Activated CD8-positive, alpha-beta memory T cell treated with anti-CD3 and anti-CD28 coated beads, Interleukin-2, amount 50 U/mL, for 4 hours (primary cell): ENCODE measurements at regions not wholly inside any gene's neighbourhood (a gene's known extent, or its start where the extent isn't known, plus 50 kb on each side); places are given as distances from the start of the nearest gene placed in this dataset.

Source experiments
- DNase-seq: peaks from one replicate; pipeline ENCODE4 v3.0.0-alpha.2; 2020

GRCh38 chr17:77695386-77695785 is 263.1 kb upstream of the TNRC6C start:
- no peak for DNase-seq

GRCh38 chr17:77696151-77696720 is 262.3 kb upstream of the TNRC6C start:
- DNase-seq = peak; percentile 24

GRCh38 chr17:77696721-77697460 is 261.6 kb upstream of the TNRC6C start:
- no peak for DNase-seq

GRCh38 chr17:77697480-77698400 is 260.8 kb upstream of the TNRC6C start:
- DNase-seq = no peak

- DNase-seq = no peak
These were observed 259.4 kb upstream of the TNRC6C start for GRCh38 chr17:77698903-77699623.

- no peak for DNase-seq
These were observed 258.2 kb upstream of the TNRC6C start for GRCh38 chr17:77700165-77700881.

- no peak for DNase-seq
These were observed 256.5 kb upstream of the TNRC6C start for GRCh38 chr17:77701996-77702395.

- no peak for DNase-seq
These were observed 254.3 kb upstream of the TNRC6C start for GRCh38 chr17:77704048-77704815.

GRCh38 chr17:77706938-77707337 is 251.6 kb upstream of the TNRC6C start:
- DNase-seq = no peak

- DNase-seq = no peak
These were observed 251.0 kb upstream of the TNRC6C start for GRCh38 chr17:77707546-77707945.

GRCh38 chr17:77708049-77708448 is 250.5 kb upstream of the TNRC6C start:
- no peak for DNase-seq

- DNase-seq = no peak
These were observed 249.6 kb upstream of the TNRC6C start for GRCh38 chr17:77708936-77709335.

GRCh38 chr17:77709594-77709993 is 248.9 kb upstream of the TNRC6C start:
- DNase-seq = no peak

GRCh38 chr17:77712578-77712977 is 245.9 kb upstream of the TNRC6C start:
- DNase-seq = no peak

GRCh38 chr17:77716289-77716926 is 242.1 kb upstream of the TNRC6C start:
- no peak for DNase-seq

- no peak for DNase-seq
These were observed 240.4 kb upstream of the TNRC6C start for GRCh38 chr17:77717941-77718668.

GRCh38 chr17:77718669-77718961 is 239.9 kb upstream of the TNRC6C start:
- no peak for DNase-seq

GRCh38 chr17:77719806-77720205 is 238.7 kb upstream of the TNRC6C start:
- no peak for DNase-seq

- no peak for DNase-seq
These were observed 237.3 kb upstream of the TNRC6C start for GRCh38 chr17:77720946-77721845.

- DNase-seq = no peak
These were observed 236.7 kb upstream of the TNRC6C start for GRCh38 chr17:77721846-77722160.
